ENCODE measurements at regions not wholly inside any gene's neighbourhood (a gene's known extent, or its start where the extent isn't known, plus 50 kb on each side); places are given as distances from the start of the nearest gene placed in this dataset.
"Not testable (repeated sequence)": the region's sequence is repeated elsewhere in the genome, so short reads cannot be mapped to it uniquely, and the experiment has no call there.

- in situ Hi-C loops (cut with MboI; ENCODE audit: low sequenced_read_pairs): no loop called here
Observed at GRCh38 chr17:33679595-33679994, 386.5 kb upstream of the ASIC2 start.

DNA sequence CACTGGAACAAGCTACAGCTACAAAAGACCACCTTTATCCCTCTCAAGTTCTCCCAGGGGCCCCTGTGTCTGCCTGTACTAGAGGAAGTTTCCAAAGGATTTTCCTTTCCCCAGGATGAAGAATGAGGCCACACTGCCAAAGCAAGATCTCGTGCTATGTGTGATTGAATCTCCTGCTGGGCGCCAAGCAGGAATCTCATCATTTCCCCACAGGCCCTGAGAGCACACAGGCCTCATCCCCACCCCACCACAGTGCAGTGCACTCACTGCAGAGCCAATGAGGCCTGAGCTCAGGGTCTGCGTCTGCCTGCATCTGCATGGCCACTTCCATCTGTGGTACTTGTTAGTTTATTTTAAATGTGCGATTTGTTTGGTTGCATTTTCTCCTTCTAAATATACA lies 387.4 kb upstream of the ASIC2 start:
- in situ Hi-C loops (cut with MboI; ENCODE audit: low sequenced_read_pairs): no loop called here

GRCh38 chr17:33682599-33682998 lies 389.5 kb upstream of the ASIC2 start:
- in situ Hi-C loops (cut with MboI; ENCODE audit: low sequenced_read_pairs): no loop called here

DNA sequence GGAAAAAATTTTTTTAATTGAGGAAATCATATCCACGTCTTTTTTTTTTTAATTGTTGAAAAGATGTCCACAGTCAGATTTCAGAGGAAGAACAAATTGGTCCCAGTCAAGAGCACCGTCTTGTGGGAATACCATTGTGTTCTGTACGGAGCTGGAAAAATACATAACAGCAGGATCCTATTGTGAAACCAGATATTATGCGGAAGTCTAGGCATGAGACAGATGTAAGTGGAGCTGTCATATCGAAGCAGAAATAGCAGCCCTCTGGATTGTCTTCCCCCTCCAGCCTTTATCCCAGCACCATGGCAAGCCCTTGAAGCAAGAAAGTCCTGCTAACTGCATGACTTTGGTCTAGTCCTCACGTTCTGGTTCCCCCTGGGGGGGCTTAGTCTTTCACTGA lies 391.6 kb upstream of the ASIC2 start:
- in situ Hi-C loops (cut with MboI; ENCODE audit: low sequenced_read_pairs): no loop called here

GRCh38 chr17:33686171-33686570 lies 393.1 kb upstream of the ASIC2 start:
- in situ Hi-C loops (cut with MboI; ENCODE audit: low sequenced_read_pairs): no loop called here

DNA sequence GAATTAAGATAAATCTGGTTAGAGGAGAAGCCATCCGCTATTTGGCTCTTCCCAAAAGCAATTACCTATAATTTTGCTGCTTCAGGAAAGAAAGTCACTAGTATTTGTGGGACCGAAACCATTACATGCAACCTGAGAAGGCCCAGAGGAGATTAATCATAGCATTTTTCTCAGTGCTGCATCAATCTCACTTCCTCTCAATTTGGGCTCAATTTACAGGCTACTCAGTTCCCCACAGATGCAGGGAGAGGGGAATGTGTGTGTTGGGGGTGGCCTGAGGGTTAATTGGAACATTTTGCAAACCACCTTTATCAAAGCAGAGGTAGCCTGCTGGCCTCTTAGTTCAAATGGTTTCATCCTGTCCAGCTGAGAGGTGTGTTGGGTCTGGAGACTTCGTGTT lies 394.7 kb upstream of the ASIC2 start:
- in situ Hi-C loops (cut with MboI; ENCODE audit: low sequenced_read_pairs): no loop called here

DNA sequence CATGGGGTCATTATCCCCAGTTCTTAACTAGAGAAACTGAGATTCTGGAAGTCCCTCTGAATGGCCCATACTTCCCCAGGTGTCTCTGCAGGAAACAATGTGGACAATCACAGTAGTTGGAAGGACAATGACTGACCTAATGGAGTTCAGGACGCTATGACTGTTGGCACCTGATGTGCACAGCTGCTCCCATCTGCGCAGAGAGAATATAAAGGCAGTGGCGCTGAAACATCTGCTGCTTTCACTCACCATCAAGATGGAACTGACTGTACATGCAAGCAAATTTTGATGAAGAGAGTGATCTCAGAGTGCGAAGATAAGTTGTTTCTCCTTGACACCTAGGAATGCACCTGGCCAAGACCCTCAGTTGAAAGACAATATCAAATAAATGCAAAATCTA lies 395.7 kb upstream of the ASIC2 start:
- in situ Hi-C loops (cut with MboI; ENCODE audit: low sequenced_read_pairs): no loop called here

- in situ Hi-C loops (cut with MboI; ENCODE audit: low sequenced_read_pairs): no loop called here
Observed at GRCh38 chr17:33689725-33690124, 396.6 kb upstream of the ASIC2 start.

- in situ Hi-C loops (cut with MboI; ENCODE audit: low sequenced_read_pairs): no loop called here
Observed at GRCh38 chr17:33695431-33695830, 402.3 kb upstream of the ASIC2 start.

- in situ Hi-C loops (cut with MboI; ENCODE audit: low sequenced_read_pairs): no loop called here
Observed at GRCh38 chr17:33696102-33696501, 403.0 kb upstream of the ASIC2 start.

DNA sequence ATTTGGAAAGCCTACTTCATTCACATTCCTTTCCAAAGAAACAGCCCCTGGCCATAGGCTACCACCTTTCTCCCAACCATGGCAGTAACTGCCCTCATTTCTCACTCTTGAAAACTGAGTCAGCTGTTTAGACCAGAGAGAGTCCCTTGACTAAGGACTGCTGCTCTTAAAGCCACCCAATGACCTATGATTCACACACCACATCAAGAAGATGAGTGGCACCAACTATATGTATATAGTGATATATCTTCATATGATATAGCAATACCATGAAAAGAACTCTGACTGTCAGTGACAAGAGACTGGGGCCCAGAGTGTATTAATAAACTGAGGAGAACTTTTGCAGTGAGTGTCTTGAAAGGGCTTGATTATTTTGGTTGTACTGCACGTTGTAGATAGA lies 404.5 kb upstream of the ASIC2 start:
- in situ Hi-C loops (cut with MboI; ENCODE audit: low sequenced_read_pairs): no loop called here

DNA sequence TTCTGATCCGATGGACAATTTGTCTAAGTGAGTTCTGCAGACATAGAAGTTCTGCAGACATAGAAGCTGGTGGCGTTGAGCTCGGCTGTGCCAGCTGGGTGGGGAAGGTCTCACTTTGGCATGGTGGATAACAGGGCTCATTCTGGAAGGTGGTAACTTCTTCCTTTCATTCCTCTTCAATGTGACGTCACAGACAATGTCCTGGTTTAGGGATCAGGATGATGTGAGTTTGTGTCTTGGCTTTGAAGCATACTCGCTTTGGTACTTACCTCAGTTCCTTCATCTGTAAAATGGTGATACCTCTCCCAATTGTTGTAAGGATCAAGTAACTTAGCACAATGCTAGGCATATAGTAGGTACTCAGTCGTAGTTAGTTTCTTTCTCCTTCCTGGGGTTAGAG lies 408.8 kb upstream of the ASIC2 start:
- in situ Hi-C loops (cut with MboI; ENCODE audit: low sequenced_read_pairs): no loop called here

DNA sequence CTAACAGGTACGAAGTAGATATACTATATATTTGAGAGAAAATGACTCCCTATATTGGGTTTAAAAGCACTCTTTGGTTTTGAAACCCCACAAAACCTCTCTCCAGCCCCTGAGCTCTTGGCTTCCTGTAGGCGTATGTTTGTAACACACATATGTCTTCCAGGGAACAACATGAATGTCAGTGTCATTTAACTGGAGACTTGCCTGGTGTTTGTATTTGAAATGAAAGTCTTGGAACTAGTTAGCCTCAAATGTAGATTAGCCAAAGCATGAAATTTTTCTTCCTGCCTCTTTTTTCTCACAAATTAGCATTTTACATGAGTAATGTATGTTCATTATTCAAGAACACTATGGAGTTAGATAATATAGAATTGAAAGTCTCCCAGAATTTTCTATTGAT lies 411.8 kb upstream of the ASIC2 start:
- in situ Hi-C loops (cut with MboI; ENCODE audit: low sequenced_read_pairs): no loop called here

- in situ Hi-C loops (cut with MboI; ENCODE audit: low sequenced_read_pairs): no loop called here
Observed at GRCh38 chr17:33709881-33710280, 416.8 kb upstream of the ASIC2 start.

DNA sequence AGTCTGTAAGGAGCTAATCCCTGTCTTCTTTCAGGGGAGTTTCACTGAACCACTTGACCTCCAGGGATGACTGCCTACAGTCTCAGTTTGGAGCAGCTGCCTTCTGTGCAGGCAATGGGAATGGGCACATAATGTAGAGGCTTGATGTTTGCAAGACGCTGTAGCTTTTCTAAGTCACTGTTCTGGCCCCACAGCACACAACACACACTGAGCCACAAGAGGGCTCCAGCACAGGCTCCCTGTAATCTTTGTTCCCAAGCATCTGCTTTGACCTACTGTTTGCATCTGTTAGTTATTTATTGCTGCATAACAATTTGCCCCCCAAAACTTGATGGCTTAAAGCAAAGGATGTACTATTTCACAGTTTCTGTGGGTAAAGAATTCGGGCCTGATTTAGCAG lies 419.0 kb upstream of the ASIC2 start:
- in situ Hi-C loops (cut with MboI; ENCODE audit: low sequenced_read_pairs): no loop called here

- in situ Hi-C loops (cut with MboI; ENCODE audit: low sequenced_read_pairs): no loop called here
Observed at GRCh38 chr17:33716957-33717356, 423.9 kb upstream of the ASIC2 start.

DNA sequence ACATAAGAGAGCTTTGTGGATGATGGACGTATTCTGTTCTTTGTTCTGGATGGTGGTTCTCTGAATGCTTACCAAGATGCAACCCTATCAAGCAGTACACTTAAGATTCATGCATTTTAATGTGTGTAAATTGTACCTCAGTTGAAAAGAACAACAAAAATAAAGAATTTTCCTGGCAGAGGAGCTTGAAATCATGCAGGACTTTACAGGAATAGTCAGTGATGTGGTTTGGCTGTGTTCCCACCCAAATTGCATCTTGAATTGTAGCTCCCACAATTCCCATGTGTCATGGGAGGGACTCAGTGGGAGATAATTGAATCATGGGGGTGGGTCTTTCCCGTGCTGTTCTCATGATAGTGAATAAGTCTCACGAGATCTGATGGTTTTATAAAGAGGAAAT lies 430.6 kb upstream of the ASIC2 start:
- in situ Hi-C loops (cut with MboI; ENCODE audit: low sequenced_read_pairs): not testable (repeated sequence)

DNA sequence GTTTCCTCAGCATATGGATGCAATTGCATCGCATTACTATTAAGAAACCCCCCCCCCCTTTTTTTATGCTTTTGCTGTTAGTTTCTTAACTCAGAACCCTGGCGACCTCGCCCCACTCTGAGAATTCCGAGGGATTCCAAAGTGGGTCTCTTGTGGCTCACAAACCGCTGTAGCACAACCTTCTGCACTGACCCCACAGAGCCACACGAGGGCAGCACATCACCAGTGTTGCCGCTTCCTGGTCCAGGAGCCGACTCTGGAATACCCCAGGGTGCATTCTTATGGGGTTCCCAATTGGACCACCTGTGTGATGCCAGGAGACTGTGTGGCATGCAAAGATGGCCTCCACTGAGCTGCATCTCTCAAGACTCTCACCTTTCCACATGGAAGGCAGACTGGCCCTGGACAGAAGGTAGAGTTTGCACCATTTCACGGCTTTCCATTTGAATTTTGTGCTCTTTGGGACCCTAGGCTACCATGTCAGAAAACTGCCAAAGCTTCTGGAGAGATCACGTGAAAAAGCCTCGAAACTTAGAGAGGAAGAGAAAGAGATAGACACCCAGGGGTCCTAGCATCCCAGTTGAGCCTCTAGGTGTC lies 432.7 kb upstream of the ASIC2 start:
- in situ Hi-C loops (cut with MboI; ENCODE audit: low sequenced_read_pairs): no loop called here

- in situ Hi-C loops (cut with MboI; ENCODE audit: low sequenced_read_pairs): no loop called here
Observed at GRCh38 chr17:33730131-33730530, 437.0 kb upstream of the ASIC2 start.

- in situ Hi-C loops (cut with MboI; ENCODE audit: low sequenced_read_pairs): no loop called here
Observed at GRCh38 chr17:33732116-33732515, 439.0 kb upstream of the ASIC2 start.

GRCh38 chr17:33739714-33740113 lies 446.6 kb upstream of the ASIC2 start:
- in situ Hi-C loops (cut with MboI; ENCODE audit: low sequenced_read_pairs): no loop called here

GRCh38 chr17:33745047-33745760 lies 452.1 kb upstream of the ASIC2 start:
- in situ Hi-C loops (cut with MboI; ENCODE audit: low sequenced_read_pairs): no loop called here

DNA sequence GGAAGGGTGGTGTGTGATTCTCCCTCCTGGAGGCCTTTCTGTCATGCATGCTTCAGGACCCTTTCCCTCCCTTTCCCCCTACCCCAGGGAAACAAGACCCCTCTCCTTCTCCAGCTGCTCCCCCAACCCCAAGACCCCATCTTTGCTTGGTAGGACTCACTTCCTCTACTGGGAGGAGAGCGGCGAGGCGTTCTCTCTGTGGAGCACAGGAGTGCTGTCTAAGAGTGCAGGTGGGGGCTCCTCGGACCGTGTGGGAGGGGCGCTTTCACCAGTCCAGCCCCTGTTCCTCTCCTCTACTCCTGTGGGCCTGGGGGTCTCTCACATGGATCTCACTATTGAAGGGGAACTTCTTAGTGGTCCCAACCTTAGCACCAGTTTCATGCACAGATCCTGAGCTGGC lies 456.1 kb upstream of the ASIC2 start:
- in situ Hi-C loops (cut with MboI; ENCODE audit: low sequenced_read_pairs): no loop called here

Measured in HL-60/S4 (cell line).